IMR-90 (cell line): ENCODE measurements at regions not wholly inside any gene's neighbourhood (a gene's known extent, or its start where the extent isn't known, plus 50 kb on each side); places are given as distances from the start of the nearest gene placed in this dataset.

Experiments used
- ATAC-seq: fragments of 200-7000 bp; cut with Tn5 transposase; 2 replicates; pipeline ENCODE4 v1.9.1; 2020; ENCODE audit warnings: low read depth, mild to moderate bottlenecking, moderate library complexity
- BruUV-seq: library from RNA; stranded (reverse); fragments of 400-500 nt; replicated peaks from 2 replicates; lab custom pipeline; 2021; lab: Mats Ljungman, UMichigan
- CTCF ChIA-PET: fragments of 300-600 bp; formaldehyde crosslinking; extraction: SDS; loops from one replicate; lab custom pipeline; 2021; ENCODE audit warnings: antibody characterized with exemption; lab: Yijun Ruan, JAX
- POLR2A ChIA-PET: fragments of 300-600 bp; sonication (Branson Sonifier 250); formaldehyde crosslinking; loops from one replicate; lab custom pipeline; 2022; ENCODE audit warnings: antibody characterized with exemption; ENCODE audit not compliant: unreplicated experiment; lab: Charles Lee
- DNase-seq: peaks from one replicate; pipeline ENCODE4 v3.0.0; 2013
- H2AFZ ChIP-seq: replicated peaks from 2 replicates; pipeline ENCODE3; 2013; ENCODE audit warnings: low read length, mild to moderate bottlenecking; ENCODE audit not compliant: poor library complexity
- H2AK5ac ChIP-seq: 2 replicates; pipeline ENCODE4 v1.6.1; 2013; ENCODE audit warnings: low read depth, low read length, inconsistent platforms
- H2AK9ac ChIP-seq: replicated peaks from 2 replicates; pipeline ENCODE3; 2013; ENCODE audit warnings: mild to moderate bottlenecking, low read depth, low read length, moderate library complexity; ENCODE audit not compliant: poor library complexity
- H2BK120ac ChIP-seq: 2 replicates; pipeline ENCODE4 v1.6.1; 2013; ENCODE audit warnings: low read depth, low read length, inconsistent platforms
- H2BK15ac ChIP-seq: 3 replicates; pipeline ENCODE4 v1.6.1; 2013; ENCODE audit warnings: low read depth, low read length, inconsistent platforms
- H2BK20ac ChIP-seq: 2 replicates; pipeline ENCODE4 v1.6.1; 2013; ENCODE audit warnings: low read depth, mild to moderate bottlenecking, inconsistent platforms, low read length, moderate library complexity
- H2BK5ac ChIP-seq: 2 replicates; pipeline ENCODE4 v1.6.1; 2013; ENCODE audit warnings: mild to moderate bottlenecking, low read depth, low read length, inconsistent platforms; ENCODE audit not compliant: poor library complexity, severe bottlenecking
- H3K14ac ChIP-seq: replicated peaks from 2 replicates; pipeline ENCODE4 v1.6.1; 2013; ENCODE audit warnings: low read depth, low read length, inconsistent platforms
- H3K18ac ChIP-seq: 2 replicates; pipeline ENCODE4 v1.6.1; 2013; ENCODE audit warnings: low read depth, low read length, control low read depth
- H3K23ac ChIP-seq: 2 replicates; pipeline ENCODE4 v1.6.1; 2013; ENCODE audit warnings: low read depth, low read length, inconsistent platforms
- H3K27ac ChIP-seq: 2 replicates; pipeline ENCODE4 v1.5.1; 2013; ENCODE audit warnings: mild to moderate bottlenecking, control low read depth, low read length; ENCODE audit not compliant: insufficient read depth
- H3K27me3 ChIP-seq: 2 replicates; pipeline ENCODE4 v1.6.1; 2013; ENCODE audit warnings: low read length; ENCODE audit not compliant: control insufficient read depth, insufficient read depth
- H3K36me3 ChIP-seq: 2 replicates; pipeline ENCODE4 v1.6.1; 2013; ENCODE audit warnings: low read length, mixed read lengths; ENCODE audit not compliant: control insufficient read depth, insufficient read depth
- H3K4ac ChIP-seq: 2 replicates; pipeline ENCODE4 v1.6.1; 2013; ENCODE audit warnings: low read depth, low read length, inconsistent platforms
- H3K4me1 ChIP-seq: 2 replicates; pipeline ENCODE4 v1.6.1; 2013; ENCODE audit warnings: low read length, mixed read lengths; ENCODE audit not compliant: control insufficient read depth, insufficient read depth
- H3K4me2 ChIP-seq: 2 replicates; pipeline ENCODE4 v1.6.1; 2013; ENCODE audit warnings: low read depth, mild to moderate bottlenecking, control low read depth, low read length, moderate library complexity
- H3K4me3 ChIP-seq: 2 replicates; pipeline ENCODE4 v1.5.1; 2013; ENCODE audit warnings: low read depth, mild to moderate bottlenecking, control low read depth, low read length, moderate library complexity; ENCODE audit not compliant: insufficient read depth
- H3K56ac ChIP-seq: 2 replicates; pipeline ENCODE4 v1.6.1; 2013; ENCODE audit warnings: low read length, inconsistent platforms; ENCODE audit not compliant: insufficient read depth; ENCODE audit errors: extremely low read depth
- H3K79me1 ChIP-seq, 2 experiments: 2 replicates each; pipeline ENCODE4 v1.6.1; 2013; ENCODE audit warnings: low read length in 2 of 2, inconsistent platforms in 1 of 2, low read depth in 1 of 2
- H3K9ac ChIP-seq: 2 replicates; pipeline ENCODE4 v1.6.1; 2013; ENCODE audit warnings: low read depth, low read length, control low read depth
- H3K9me1 ChIP-seq: 2 replicates; pipeline ENCODE4 v1.6.1; 2013; ENCODE audit warnings: low read length, inconsistent platforms; ENCODE audit not compliant: insufficient read depth
- H3K9me3 ChIP-seq: 2 replicates; pipeline ENCODE4 v1.6.1; 2013; ENCODE audit warnings: low read length; ENCODE audit not compliant: control insufficient read depth, insufficient read depth
- H4K20me1 ChIP-seq: 2 replicates; pipeline ENCODE4 v1.6.1; 2013; ENCODE audit warnings: low read length, inconsistent platforms; ENCODE audit not compliant: insufficient read depth
- H4K5ac ChIP-seq: 2 replicates; pipeline ENCODE4 v1.6.1; 2013; ENCODE audit warnings: mild to moderate bottlenecking, low read depth, low read length, control low read depth
- H4K8ac ChIP-seq, 2 experiments: 2 replicates each; pipeline ENCODE4 v1.6.1; 2013; ENCODE audit warnings: low read depth in 2 of 2, low read length in 2 of 2, control low read depth in 1 of 2, inconsistent platforms in 1 of 2
- H4K91ac ChIP-seq: 2 replicates; pipeline ENCODE4 v1.6.1; 2013; ENCODE audit warnings: low read depth, low read length, inconsistent platforms; ENCODE audit not compliant: insufficient read depth
- BHLHE40 ChIP-seq: fragments of 150-350 bp; IDR thresholded peaks from 2 replicates; pipeline ENCODE4 v1.6.1; 2016; ENCODE audit warnings: mild to moderate bottlenecking, low read depth, low read length
- CEBPB ChIP-seq: IDR thresholded peaks from 2 replicates; pipeline ENCODE4 v1.6.1; 2012; ENCODE audit warnings: low read depth, low read length, improper control_type of control experiment
- ELK1 ChIP-seq: fragments of 150-350 bp; IDR thresholded peaks from 2 replicates; pipeline ENCODE4 v1.6.1; 2016; ENCODE audit warnings: low read depth, mild to moderate bottlenecking, low read length, moderate library complexity, borderline replicate concordance
- FOS ChIP-seq: fragments of 150-350 bp; IDR thresholded peaks from 2 replicates; pipeline ENCODE4 v1.6.1; 2016; ENCODE audit warnings: low read depth, low read length
- MAZ ChIP-seq: IDR thresholded peaks from 2 replicates; pipeline ENCODE4 v1.6.1; 2012; ENCODE audit warnings: low read depth, mild to moderate bottlenecking, low read length, improper control_type of control experiment, moderate library complexity, borderline replicate concordance
- MXI1 ChIP-seq: IDR thresholded peaks from 2 replicates; pipeline ENCODE4 v1.6.1; 2012; ENCODE audit warnings: low read depth, mild to moderate bottlenecking, low read length, moderate library complexity, borderline replicate concordance
- NFE2L2 ChIP-seq: fragments of 150-350 bp; IDR thresholded peaks from 2 replicates; pipeline ENCODE4 v1.6.1; 2016; ENCODE audit warnings: low read depth, mild to moderate bottlenecking, low read length
- RAD21 ChIP-seq: IDR thresholded peaks from 2 replicates; pipeline ENCODE4 v1.6.1; 2012; ENCODE audit warnings: low read length, improper control_type of control experiment
- RFX5 ChIP-seq: IDR thresholded peaks from 2 replicates; pipeline ENCODE4 v1.8.0; 2012; ENCODE audit warnings: low read depth, mild to moderate bottlenecking, low read length, moderate library complexity
- SMC3 ChIP-seq: fragments of 150-350 bp; IDR thresholded peaks from 2 replicates; pipeline ENCODE4 v1.6.1; 2016; ENCODE audit warnings: low read depth, mild to moderate bottlenecking, antibody characterized with exemption, low read length, moderate library complexity
- USF2 ChIP-seq: fragments of 150-350 bp; IDR thresholded peaks from 2 replicates; pipeline ENCODE4 v1.6.1; 2017; ENCODE audit warnings: mild to moderate bottlenecking, antibody characterized with exemption, low read length, low read depth
- WGBS, 2 experiments: methylation state at CpG; one replicate each; pipeline versions ENCODE4 v1.1.5 to v1.1.7; 2013; ENCODE audit warnings: missing lambda C conversion rate in 2 of 2; ENCODE audit not compliant: insufficient read length in 1 of 2; ENCODE audit errors: extremely low coverage in 2 of 2; 5-methylcytosine and 5-hydroxymethylcytosine counted together
- dilution Hi-C: fragments of 300-500 bp; cut with HindIII; formaldehyde crosslinking; loops from one replicate; pipeline ENCODE4 v1.14.3; 2018; ENCODE audit warnings: low sequenced_read_pairs; ENCODE audit not compliant: unreplicated experiment
- in situ Hi-C: fragments of 300-500 bp; cut with MboI; formaldehyde crosslinking; loops from 3 replicates; pipeline ENCODE4 v1.14.3; 2019; ENCODE audit warnings: low sequenced_read_pairs, inconsistent platforms, mixed read lengths
- intact Hi-C: fragments of 100-400 bp; cut with micrococcal nuclease; formaldehyde crosslinking; loops from 2 replicates; pipeline ENCODE4 v1.10.0; 2022

GRCh38 chr18:1006965-1007364, 102.3 kb downstream of the ADCYAP1 start:
- H4K91ac ChIP-seq, result no peak overlapping the region
- no peak overlapping the region for H2BK15ac ChIP-seq
- 57% methylated on average over 2 of the region's 6 CpGs; no CpG with 5 or more reads in 1 of the 2 experiments for WGBS, 2 experiments
- H2AFZ ChIP-seq, result no peak overlapping the region
- H2BK20ac ChIP-seq, result no peak overlapping the region
- H3K36me3 ChIP-seq, result no peaks in the 10 kb centered on the region
- intact Hi-C loops, result no loop called here
- no peak overlapping the region for H3K56ac ChIP-seq
- no TSS peak for BruUV-seq
- H2AK9ac ChIP-seq, result no peak overlapping the region
- H3K9me3 ChIP-seq, result peaks cover 14% of the 10 kb centered on the region
- H3K4me3 ChIP-seq, result no peak overlapping the region
- DNase-seq (no peak), ATAC-seq (no peak)
- in situ Hi-C loops, result no loop called here
- H2BK120ac ChIP-seq, result no peak overlapping the region
- no peak overlapping the region for H3K18ac ChIP-seq
- H2AK5ac ChIP-seq, result no peak overlapping the region
- H3K27ac ChIP-seq, result no peak overlapping the region
- H3K9me1 ChIP-seq, result no peaks in the 10 kb centered on the region
- H3K9ac ChIP-seq, result no peak overlapping the region
- H3K14ac ChIP-seq, result no peak overlapping the region
- TF ChIP-seq SMC3, result no peak
- no peak for TF ChIP-seq BHLHE40
- TF ChIP-seq NFE2L2, result no peak
- TF ChIP-seq CEBPB, result no peak
- no peak for TF ChIP-seq RAD21
- no peak for TF ChIP-seq USF2
- TF ChIP-seq RFX5, result no peak
- TF ChIP-seq ELK1, result no peak
- no peak for TF ChIP-seq FOS
- TF ChIP-seq MXI1, result no peak
- TF ChIP-seq MAZ, result no peak
- no peak overlapping the region for H2BK5ac ChIP-seq
- H3K27me3 ChIP-seq, result no peaks in the 10 kb centered on the region
- H4K20me1 ChIP-seq, result no peaks in the 10 kb centered on the region
- H3K79me1 ChIP-seq, result no peaks in the 10 kb centered on the region
- no peak overlapping the region for H4K8ac ChIP-seq
- no peak overlapping the region for H3K23ac ChIP-seq
- dilution Hi-C loops, result no loop called here
- ChIA-PET CTCF (no interaction called here), POLR2A (no interaction called here)
- H3K4ac ChIP-seq, result no peak overlapping the region
- H3K4me2 ChIP-seq, result no peak overlapping the region
- H3K4me1 ChIP-seq, result no peaks in the 10 kb centered on the region
- H4K5ac ChIP-seq, result no peak overlapping the region
